GM12878 (cell line): ENCODE measurements at regions not wholly inside any gene's neighbourhood (a gene's known extent, or its start where the extent isn't known, plus 50 kb on each side); places are given as distances from the start of the nearest gene placed in this dataset.

ENCODE experiments used
- ATAC-seq: fragments of 200-7000 bp; cut with Tn5 transposase; 3 replicates; pipeline ENCODE4 v1.9.1; 2020; ENCODE audit warnings: mild to moderate bottlenecking, moderate library complexity
- BruUV-seq: library from RNA; stranded (reverse); fragments of 400-500 nt; replicated peaks from 2 replicates; lab custom pipeline; 2021; lab: Mats Ljungman, UMichigan
- CTCF ChIA-PET: fragments of 300-600 bp; sonication (Branson Sonifier 250); formaldehyde crosslinking; extraction: SDS; loops from one replicate; lab custom pipeline; 2021; ENCODE audit warnings: inconsistent platforms; lab: Yijun Ruan, JAX
- POLR2A ChIA-PET: fragments of 350-600 bp; formaldehyde crosslinking; extraction: SDS; loops from one replicate; lab custom pipeline; 2021; ENCODE audit warnings: inconsistent platforms; lab: Charles Lee
- RAD21 ChIA-PET: fragments of 300-600 bp; sonication (Branson Sonifier 250); formaldehyde crosslinking; loops from one replicate; lab custom pipeline; 2023; ENCODE audit warnings: antibody characterized with exemption; ENCODE audit not compliant: unreplicated experiment; lab: Charles Lee
- SMC1A ChIA-PET: fragments of 300-600 bp; sonication (Branson Sonifier 250); formaldehyde crosslinking; loops from one replicate; lab custom pipeline; 2023; ENCODE audit not compliant: unreplicated experiment, uncharacterized antibody; lab: Charles Lee
- DNase-seq: peaks from one replicate; pipeline ENCODE4 v3.0.0-alpha.2; 2011; ENCODE audit warnings: low read depth, low spot score
- FAIRE-seq: peaks from 3 replicates; lab custom pipeline; 2011; peaks lifted over from hg19 to GRCh38; lab: Jason Lieb, UNC
- H2AFZ ChIP-seq: 2 replicates; pipeline ENCODE4 v1.6.0; 2011; ENCODE audit warnings: low read depth, low read length, control low read depth; ENCODE audit not compliant: control insufficient read depth
- H3K27ac ChIP-seq: 2 replicates; pipeline ENCODE4 v1.5.1; 2011; ENCODE audit warnings: control low read depth; ENCODE audit not compliant: control insufficient read depth, insufficient read depth
- H3K27me3 ChIP-seq, 2 experiments: replicated peaks in 1 of 2; 2 replicates each; pipeline versions ENCODE4 v1.6.0 to v1.6.1; 2011; ENCODE audit warnings: low read length in 1 of 2; ENCODE audit not compliant: control insufficient read depth in 2 of 2, insufficient read depth in 2 of 2
- H3K36me3 ChIP-seq, 2 experiments: 2 replicates each; pipeline ENCODE4 v1.5.1; 2011; ENCODE audit warnings: low read length in 1 of 2; ENCODE audit not compliant: control insufficient read depth in 2 of 2, insufficient read depth in 2 of 2
- H3K4me1 ChIP-seq: 2 replicates; pipeline ENCODE4 v1.6.1; 2011; ENCODE audit warnings: mild to moderate bottlenecking, low read length, moderate library complexity, mixed read lengths; ENCODE audit not compliant: control insufficient read depth, insufficient read depth
- H3K4me2 ChIP-seq: 2 replicates; pipeline ENCODE4 v1.6.0; 2011; ENCODE audit warnings: control low read depth; ENCODE audit not compliant: control insufficient read depth, insufficient read depth
- H3K4me3 ChIP-seq: fragments of 200-600 bp; sonication (generic); 2 replicates; pipeline ENCODE4 v1.5.1; 2016
- H3K79me2 ChIP-seq: 2 replicates; pipeline ENCODE4 v1.6.0; 2011; ENCODE audit warnings: low read length; ENCODE audit not compliant: control insufficient read depth, insufficient read depth
- H3K9ac ChIP-seq: 2 replicates; pipeline ENCODE4 v1.8.0; 2011; ENCODE audit warnings: low read length, control low read depth, mixed read lengths; ENCODE audit not compliant: control insufficient read depth, insufficient read depth
- H3K9me3 ChIP-seq: replicated peaks from 3 replicates; pipeline ENCODE4 v1.5.1; 2011; ENCODE audit warnings: mild to moderate bottlenecking, low read length; ENCODE audit not compliant: control insufficient read depth, insufficient read depth
- H4K20me1 ChIP-seq: 2 replicates; pipeline ENCODE4 v1.6.0; 2011; ENCODE audit not compliant: control insufficient read depth, insufficient read depth
- CBFB ChIP-seq: IDR thresholded peaks from 2 replicates; pipeline ENCODE4 v1.6.1; 2016; ENCODE audit warnings: antibody characterized with exemption, low read depth
- CBX5 ChIP-seq: sonication (generic); IDR thresholded peaks from 2 replicates; pipeline ENCODE4 v1.6.1; 2016; ENCODE audit warnings: low read depth, moderate library complexity, mild to moderate bottlenecking, inconsistent platforms
- DPF2 ChIP-seq: fragments of 450-650 bp; IDR thresholded peaks from 2 replicates; pipeline ENCODE4 v1.6.1; 2017; ENCODE audit warnings: mild to moderate bottlenecking
- EGR1 ChIP-seq, 2 experiments: IDR thresholded peaks; 1 replicate in 1 of 2; 2 replicates in 1 of 2; pipeline ENCODE4 v1.6.1; 2011 to 2012; ENCODE audit warnings: low read depth in 2 of 2, low read length in 2 of 2, borderline replicate concordance in 1 of 2, mild to moderate bottlenecking in 1 of 2, moderate library complexity in 1 of 2
- ESRRA ChIP-seq: IDR thresholded peaks from 2 replicates; pipeline ENCODE4 v1.6.1; 2012; ENCODE audit warnings: mild to moderate bottlenecking, low read length, improper control_type of control experiment
- FOS ChIP-seq: IDR thresholded peaks from 3 replicates; pipeline ENCODE4 v1.6.1; 2011; ENCODE audit warnings: borderline replicate concordance; ENCODE audit not compliant: insufficient read length; ENCODE audit errors: extremely low read depth
- FOXK2 ChIP-seq: fragments of 450-650 bp; IDR thresholded peaks from 2 replicates; pipeline ENCODE4 v1.6.1; 2017; ENCODE audit warnings: mild to moderate bottlenecking, moderate library complexity
- JUNB ChIP-seq: IDR thresholded peaks from 2 replicates; pipeline ENCODE4 v1.6.1; 2016; ENCODE audit warnings: antibody characterized with exemption, mild to moderate bottlenecking
- KDM1A ChIP-seq: fragments of 200-600 bp; sonication (generic); IDR thresholded peaks from 2 replicates; pipeline ENCODE4 v1.6.1; 2016; ENCODE audit warnings: borderline replicate concordance
- NR2C1 ChIP-seq: fragments of 450-650 bp; IDR thresholded peaks from 2 replicates; pipeline ENCODE4 v1.6.1; 2017; ENCODE audit warnings: antibody characterized with exemption, mild to moderate bottlenecking, moderate library complexity
- PAX5 ChIP-seq: IDR thresholded peaks from 2 replicates; pipeline ENCODE4 v1.6.1; 2011; ENCODE audit warnings: low read depth, low read length, borderline replicate concordance
- PKNOX1 ChIP-seq: fragments of 450-650 bp; IDR thresholded peaks from 2 replicates; pipeline ENCODE4 v1.6.1; 2016; ENCODE audit warnings: mild to moderate bottlenecking
- RAD21 ChIP-seq: IDR thresholded peaks from 2 replicates; pipeline ENCODE4 v1.6.1; 2011; ENCODE audit warnings: mild to moderate bottlenecking, low read depth, low read length, moderate library complexity; ENCODE audit not compliant: insufficient read depth
- RBBP5 ChIP-seq: fragments of 200-600 bp; sonication (generic); conservative IDR thresholded peaks from 2 replicates; pipeline ENCODE4 v1.6.1; 2016
- USF1 ChIP-seq: IDR thresholded peaks from 2 replicates; pipeline ENCODE4 v1.6.1; 2011; ENCODE audit warnings: borderline replicate concordance, low read depth, mild to moderate bottlenecking, moderate library complexity, mixed read lengths, low read length; ENCODE audit not compliant: insufficient read depth; ENCODE audit errors: extremely low read length
- WGBS: methylation state at CpG from one replicate; pipeline ENCODE4 v1.1.6; 2016; ENCODE audit warnings: low lambda C conversion rate; ENCODE audit not compliant: insufficient replicate concordance, insufficient coverage; ENCODE audit errors: missing lambda C conversion rate; 5-methylcytosine and 5-hydroxymethylcytosine counted together
- in situ Hi-C: fragments of 300-500 bp; cut with MboI; formaldehyde crosslinking; loops from 9 replicates; pipeline ENCODE4 v1.14.3; 2018; ENCODE audit warnings: mixed read lengths
- intact Hi-C: fragments of 100-400 bp; cut with micrococcal nuclease; formaldehyde crosslinking; loops from one replicate; pipeline ENCODE4 v1.14.2; 2022; ENCODE audit not compliant: unreplicated experiment

- no peak for FAIRE-seq
- RAD21 ChIA-PET, result no interaction called here
Measured at GRCh38 chr12:25825446-25825845, 133.0 kb upstream of the RASSF8 start.

GRCh38 chr12:25827141-25827540, 131.3 kb upstream of the RASSF8 start:
- no peak overlapping the region for H3K9ac ChIP-seq
- POLR2A ChIA-PET, result no interaction called here
- H3K27ac ChIP-seq, result no peak overlapping the region
- no peaks in the 10 kb centered on the region; the same call in 1 of the 2 replicates for H4K20me1 ChIP-seq
- FAIRE-seq, result no peak
- in situ Hi-C loops, result no loop called here
- intact Hi-C loops, result no loop called here
- RAD21 ChIA-PET, result no interaction called here
- H2AFZ ChIP-seq, result no peak overlapping the region
- no peaks in the 10 kb centered on the region for H3K79me2 ChIP-seq
- H3K4me2 ChIP-seq, result no peak overlapping the region
- H3K36me3 ChIP-seq, result no peaks in the 10 kb centered on the region
- no peaks in the 10 kb centered on the region for H3K4me1 ChIP-seq
- H3K4me3 ChIP-seq, result no peak overlapping the region
- H3K9me3 ChIP-seq, result no peaks in the 10 kb centered on the region
- H3K27me3 ChIP-seq, result no peaks in the 10 kb centered on the region; a peak in 1 of 4 replicates
- TF ChIP-seq CBX5, result no peak
- no peak for TF ChIP-seq RBBP5
- no peak for TF ChIP-seq EGR1 (IDR thresholded peaks at IDR 0.05; ENCODE audit: borderline replicate concordance in 1 of 2, low read depth in 2 of 2, low read length in 2 of 2)
- no peak for TF ChIP-seq DPF2
- TF ChIP-seq NR2C1, result no peak
- TF ChIP-seq FOXK2, result no peak
- TF ChIP-seq ESRRA, result no peak
- no peak for TF ChIP-seq USF1
- no peak for TF ChIP-seq PAX5
- no peak for TF ChIP-seq JUNB
- no peak for TF ChIP-seq PKNOX1
- TF ChIP-seq CBFB, result no peak
- CTCF ChIA-PET, result no interaction called here
- no peak for DNase-seq
- ATAC-seq, result no peak
- no TSS peak for BruUV-seq
- WGBS, result 82% methylated on average over 1 of the region's 1 CpG
- SMC1A ChIA-PET, result interaction anchor here (0.7 kb wide), 1 partner anchor 8 kb away, joined by 3 read pairs; no protein-coding TSS in a partner anchor

More at GRCh38 chr12:25825446-25825845, 133.0 kb upstream of the RASSF8 start:
- no peaks in the 10 kb centered on the region for H3K36me3 ChIP-seq
- H4K20me1 ChIP-seq, result no peaks in the 10 kb centered on the region; the same call in 1 of the 2 replicates
- whole genome bisulfite sequencing, result 65% methylated on average over 6 of the region's 6 CpGs
- no peaks in the 10 kb centered on the region; a peak in 1 of 4 replicates for H3K27me3 ChIP-seq
- intact Hi-C loops (no loop called here), in situ Hi-C loops (no loop called here)
- H3K4me2 ChIP-seq, result no peak overlapping the region
- CTCF ChIA-PET, result interaction anchor here (0.6 to 1.2 kb wide), 2 partner anchors 16 to 304 kb away, joined by 3 read pairs; no protein-coding TSS in a partner anchor
- H2AFZ ChIP-seq, result no peak overlapping the region
- ATAC-seq, result no peak
- SMC1A ChIA-PET, result interaction anchor here (1.3 kb wide), 1 partner anchor 15 kb away, joined by 3 read pairs; no protein-coding TSS in a partner anchor
- no peak overlapping the region for H3K9ac ChIP-seq
- H3K4me3 ChIP-seq, result no peak overlapping the region
- DNase-seq, result no peak
- H3K4me1 ChIP-seq, result no peaks in the 10 kb centered on the region
- BruUV-seq, result no TSS peak
- no peak for TF ChIP-seq KDM1A
- TF ChIP-seq FOS, result no peak
- 0 out of 2 replicates have a peak, but pooled peaks have one; percentile 17 for TF ChIP-seq RAD21
- no peaks in the 10 kb centered on the region for H3K79me2 ChIP-seq
- no peaks in the 10 kb centered on the region for H3K9me3 ChIP-seq
- no peak overlapping the region for H3K27ac ChIP-seq
- POLR2A ChIA-PET, result no interaction called here
